ACC112 (cell line): ENCODE measurements at regions not wholly inside any gene's neighbourhood (a gene's known extent, or its start where the extent isn't known, plus 50 kb on each side); places are given as distances from the start of the nearest gene placed in this dataset.

Experiments
- H2AFZ ChIP-seq: fragments of 200-600 bp; sonication (generic); one replicate; pipeline ENCODE4 v1.6.0; 2017; ENCODE audit warnings: antibody characterized with exemption, low read length; ENCODE audit not compliant: unreplicated experiment
- H3K27ac ChIP-seq: fragments of 200-600 bp; sonication (generic); 2 replicates; pipeline ENCODE4 v1.5.1; 2014; ENCODE audit warnings: low read depth, mild to moderate bottlenecking, antibody characterized with exemption, low read length, moderate library complexity
- H3K27me3 ChIP-seq: fragments of 200-600 bp; sonication (generic); 2 replicates; pipeline ENCODE4 v1.6.1; 2014; ENCODE audit warnings: mild to moderate bottlenecking, antibody characterized with exemption, low read length, moderate library complexity, mixed read lengths; ENCODE audit not compliant: insufficient read depth
- H3K36me3 ChIP-seq: fragments of 200-600 bp; sonication (generic); 2 replicates; pipeline ENCODE4 v1.6.1; 2016; ENCODE audit warnings: mild to moderate bottlenecking, antibody characterized with exemption, low read length, moderate library complexity, mixed read lengths; ENCODE audit not compliant: insufficient read depth
- H3K4me1 ChIP-seq: fragments of 200-600 bp; sonication (generic); one replicate; pipeline ENCODE4 v1.6.1; 2016; ENCODE audit warnings: low read length, mixed read lengths; ENCODE audit not compliant: insufficient read depth, unreplicated experiment, control insufficient read depth
- H3K4me3 ChIP-seq: fragments of 200-600 bp; sonication (generic); 2 replicates; pipeline ENCODE4 v1.5.1; 2014; ENCODE audit warnings: mild to moderate bottlenecking, low read depth, low read length
- H3K79me2 ChIP-seq: fragments of 200-600 bp; sonication (generic); one replicate; pipeline ENCODE4 v1.6.0; 2016; ENCODE audit warnings: low read length; ENCODE audit not compliant: control insufficient read depth, unreplicated experiment, insufficient read depth

- Histone ChIP-seq H3K27me3 (peaks cover 21% of the 10 kb centered on the region), H3K4me1 (no peaks in the 10 kb centered on the region), H3K27ac (no peak overlapping the region)
Observed at GRCh38 chr20:62535964-62536363, 60.2 kb upstream of the GATA5 start.

GRCh38 chr20:62536871-62537401 lies 61.1 kb upstream of the GATA5 start:
- no peak overlapping the region for H3K4me3 ChIP-seq
- H3K79me2 ChIP-seq: no peaks in the 10 kb centered on the region
- no peak overlapping the region for H2AFZ ChIP-seq
- H3K27ac ChIP-seq: no peak overlapping the region
- no peaks in the 10 kb centered on the region for H3K4me1 ChIP-seq
- no peaks in the 10 kb centered on the region for H3K36me3 ChIP-seq
- peaks cover 28% of the 10 kb centered on the region for H3K27me3 ChIP-seq

More at GRCh38 chr20:62535964-62536363, 60.2 kb upstream of the GATA5 start:
- Histone ChIP-seq H3K4me3 (no peak overlapping the region), H3K36me3 (no peaks in the 10 kb centered on the region), H3K79me2 (no peaks in the 10 kb centered on the region), H2AFZ (no peak overlapping the region)

DNA sequence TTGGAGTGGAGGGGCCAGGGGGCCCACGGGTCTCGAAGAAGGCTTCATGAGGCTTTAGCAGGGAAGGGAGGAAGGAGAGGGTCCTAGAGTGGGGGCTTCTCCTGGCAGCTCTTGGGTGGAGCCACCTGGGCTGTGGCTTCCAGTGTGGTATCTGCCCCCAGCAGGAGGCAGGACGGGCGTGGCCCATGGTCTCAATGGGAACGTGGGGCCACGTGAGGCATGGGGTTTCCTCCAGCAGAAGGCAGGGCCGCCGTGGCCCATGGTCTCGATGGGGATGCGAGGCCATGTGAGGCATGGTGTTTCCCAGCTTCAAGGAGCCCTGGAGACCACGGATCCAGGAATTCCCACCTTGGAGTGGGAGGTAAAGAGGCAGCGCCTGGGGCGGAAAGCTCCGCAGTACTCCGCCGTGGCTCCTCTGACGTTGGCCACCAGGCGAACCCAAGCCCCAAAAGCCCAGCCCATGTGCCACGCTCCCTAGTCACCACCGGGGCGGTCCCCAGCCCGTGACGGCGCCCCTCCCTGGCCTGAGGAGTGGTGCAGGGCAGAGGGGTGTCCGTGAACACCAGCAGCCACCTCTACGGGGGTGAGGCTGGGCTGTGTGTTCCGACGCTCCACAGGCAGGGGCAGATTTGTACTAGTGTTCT lies 62.0 kb upstream of the GATA5 start:
- Histone ChIP-seq H3K27me3 (peaks cover 28% of the 10 kb centered on the region), H2AFZ (no peak overlapping the region), H3K36me3 (no peaks in the 10 kb centered on the region)

DNA sequence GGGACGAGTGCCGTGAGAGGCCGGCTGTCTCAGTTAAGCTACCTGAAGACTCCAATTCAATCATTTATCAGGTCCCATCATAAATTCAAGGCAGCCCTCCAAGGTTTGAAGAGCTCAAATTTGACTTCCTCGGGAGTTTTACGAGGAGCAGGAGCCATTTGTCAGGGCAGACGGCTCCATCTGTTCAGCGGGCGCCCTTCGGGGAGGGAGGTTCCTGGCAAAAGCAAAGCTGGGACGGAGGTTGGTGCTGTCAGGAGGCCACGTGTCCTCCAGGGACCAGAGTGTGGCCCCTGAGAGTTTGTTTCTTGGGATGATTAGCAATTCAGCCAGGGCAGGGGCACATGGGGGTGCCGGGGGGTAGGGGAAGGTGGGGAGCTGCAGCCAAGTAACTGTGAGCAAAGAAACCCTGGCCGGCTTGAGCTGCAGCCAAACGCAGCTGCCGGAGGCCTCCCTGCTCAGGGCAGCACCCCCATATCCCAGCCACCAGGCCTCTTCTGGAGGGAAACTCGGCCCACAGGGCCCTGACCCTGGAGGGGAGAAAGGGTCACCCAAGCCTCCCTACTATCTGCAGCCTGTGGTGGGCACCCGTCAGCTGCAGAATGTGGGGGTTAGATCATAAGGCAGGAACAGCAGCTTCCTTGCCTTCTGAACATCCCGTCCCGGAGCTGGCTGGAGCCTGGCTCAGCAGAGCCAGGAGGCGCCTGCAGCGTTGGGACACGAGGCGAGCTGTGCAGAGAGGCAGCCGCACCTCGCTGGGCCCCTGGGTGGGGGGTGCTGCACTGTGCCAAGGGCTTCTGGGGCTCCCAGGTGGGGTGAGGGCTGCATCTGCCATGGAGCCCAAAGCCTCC lies 63.6 kb upstream of the GATA5 start:
- Histone ChIP-seq H2AFZ (no peak overlapping the region), H3K27me3 (peaks cover 28% of the 10 kb centered on the region), H3K36me3 (no peaks in the 10 kb centered on the region), H3K4me1 (no peaks in the 10 kb centered on the region), H3K79me2 (no peaks in the 10 kb centered on the region), H3K4me3 (no peak overlapping the region), H3K27ac (no peak overlapping the region)

More for the DNA sequence above, 62.0 kb upstream of the GATA5 start:
- no peak overlapping the region for H3K4me3 ChIP-seq
- H3K4me1 ChIP-seq: no peaks in the 10 kb centered on the region
- H3K27ac ChIP-seq: no peak overlapping the region
- no peaks in the 10 kb centered on the region for H3K79me2 ChIP-seq

DNA sequence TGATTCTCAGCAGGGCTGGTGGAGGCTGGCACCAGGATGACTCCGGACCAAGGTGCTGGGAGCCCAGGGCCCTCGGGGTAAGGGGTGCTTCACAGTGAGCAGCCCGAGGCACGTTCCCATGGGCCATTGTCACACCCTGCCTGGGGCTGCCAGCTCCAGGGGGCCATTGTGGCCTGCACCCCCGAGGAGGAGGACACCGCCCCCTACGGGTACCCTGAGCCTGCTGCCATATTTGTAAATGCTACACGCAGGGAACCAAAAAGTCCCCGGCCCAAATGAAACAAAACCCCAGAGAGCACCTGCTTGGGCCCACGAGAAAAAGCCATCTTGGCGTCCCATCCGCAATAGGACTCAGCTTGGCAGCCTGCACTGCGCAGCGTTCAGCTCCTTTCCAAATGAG lies 64.7 kb upstream of the GATA5 start:
- no peak overlapping the region for H3K4me3 ChIP-seq
- no peaks in the 10 kb centered on the region for H3K4me1 ChIP-seq
- no peaks in the 10 kb centered on the region for H3K79me2 ChIP-seq
- no peak overlapping the region for H3K27ac ChIP-seq
- peaks cover 28% of the 10 kb centered on the region for H3K27me3 ChIP-seq
- H3K36me3 ChIP-seq: no peaks in the 10 kb centered on the region
- H2AFZ ChIP-seq: no peak overlapping the region

DNA sequence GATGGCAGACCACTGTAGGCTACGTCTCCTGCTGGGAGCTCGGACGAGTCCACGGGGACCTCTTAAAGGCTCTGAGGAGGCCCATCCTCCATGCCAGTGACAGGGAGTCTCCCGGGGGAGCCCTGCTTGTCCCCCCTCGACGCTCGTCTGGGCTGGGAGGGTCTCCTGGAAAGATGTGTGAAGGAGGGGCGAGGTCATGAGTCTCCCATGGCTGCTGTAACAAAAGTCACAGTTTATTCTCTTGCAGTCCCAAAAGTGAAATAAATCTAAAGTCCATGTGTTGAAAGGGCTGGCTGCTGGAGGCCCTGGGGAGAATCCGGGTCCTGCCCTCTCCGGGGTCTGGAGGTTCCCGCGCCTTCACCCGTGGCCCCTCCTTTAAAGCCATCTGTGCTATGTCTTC lies 67.1 kb upstream of the GATA5 start:
- no peaks in the 10 kb centered on the region for H3K36me3 ChIP-seq
- peaks cover 28% of the 10 kb centered on the region for H3K27me3 ChIP-seq
- H3K27ac ChIP-seq: no peak overlapping the region
- no peaks in the 10 kb centered on the region for H3K4me1 ChIP-seq
- H3K79me2 ChIP-seq: no peaks in the 10 kb centered on the region
- no peak overlapping the region for H3K4me3 ChIP-seq
- H2AFZ ChIP-seq: no peak overlapping the region

DNA sequence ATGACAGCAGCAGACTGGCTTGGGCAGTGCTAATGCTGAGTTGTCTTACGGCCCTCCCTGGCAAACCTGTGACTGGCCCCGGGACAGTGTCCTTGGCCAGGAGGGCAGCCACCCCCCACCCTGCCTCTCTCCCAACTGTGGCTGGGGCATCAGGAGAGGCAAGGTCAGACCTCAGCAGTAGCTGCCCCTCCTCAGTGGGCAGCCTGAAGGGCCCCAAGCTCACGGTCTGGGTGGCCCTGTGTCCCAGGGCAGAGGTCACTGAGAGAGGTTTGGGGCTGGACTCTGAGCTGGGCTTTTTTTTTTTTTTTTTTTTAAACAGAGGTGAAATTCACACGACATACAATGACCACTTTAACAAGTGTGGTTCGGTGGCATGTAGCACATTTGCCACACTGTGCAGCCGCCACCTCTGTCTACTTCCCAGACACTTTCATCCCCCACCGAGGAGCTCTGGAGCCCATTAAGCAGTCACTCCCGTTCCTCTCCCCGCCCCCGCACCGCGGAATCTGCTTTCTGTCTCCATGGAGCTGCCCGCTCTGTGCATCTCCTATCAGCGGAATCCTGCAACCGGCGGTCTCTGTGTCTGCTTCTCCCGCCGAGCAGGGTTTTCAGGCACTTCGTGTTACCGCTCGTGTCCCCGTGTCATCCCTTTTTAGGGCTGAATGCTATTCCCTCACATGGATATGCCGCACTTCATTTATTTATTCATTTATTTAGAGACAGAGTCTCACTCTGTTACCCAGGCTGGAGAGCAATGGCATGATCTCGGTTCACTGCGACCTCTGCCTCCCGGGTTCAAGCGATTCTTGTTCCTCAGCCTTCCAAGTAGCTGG lies 67.9 kb upstream of the GATA5 start:
- Histone ChIP-seq H3K79me2 (no peaks in the 10 kb centered on the region), H3K27ac (no peak overlapping the region), H3K4me1 (no peaks in the 10 kb centered on the region), H3K4me3 (no peak overlapping the region), H3K36me3 (no peaks in the 10 kb centered on the region), H2AFZ (no peak overlapping the region), H3K27me3 (peaks cover 24% of the 10 kb centered on the region)

GRCh38 chr20:62544505-62545055 lies 68.8 kb upstream of the GATA5 start:
- no peak overlapping the region for H3K4me3 ChIP-seq
- H3K79me2 ChIP-seq: no peaks in the 10 kb centered on the region
- no peak overlapping the region for H2AFZ ChIP-seq
- H3K27ac ChIP-seq: no peak overlapping the region
- H3K4me1 ChIP-seq: no peaks in the 10 kb centered on the region
- peaks cover 27% of the 10 kb centered on the region for H3K27me3 ChIP-seq
- H3K36me3 ChIP-seq: no peaks in the 10 kb centered on the region

- H3K27ac ChIP-seq: no peak overlapping the region
- H3K4me3 ChIP-seq: no peak overlapping the region
- H3K27me3 ChIP-seq: peaks cover 24% of the 10 kb centered on the region
- no peak overlapping the region for H2AFZ ChIP-seq
- no peaks in the 10 kb centered on the region for H3K79me2 ChIP-seq
- H3K36me3 ChIP-seq: no peaks in the 10 kb centered on the region
- H3K4me1 ChIP-seq: no peaks in the 10 kb centered on the region
Observed at GRCh38 chr20:62545271-62545670, 69.5 kb upstream of the GATA5 start.

GRCh38 chr20:62545901-62546525 lies 70.2 kb upstream of the GATA5 start:
- Histone ChIP-seq H3K79me2 (no peaks in the 10 kb centered on the region), H3K4me1 (no peaks in the 10 kb centered on the region), H3K27me3 (peaks cover 24% of the 10 kb centered on the region), H3K36me3 (no peaks in the 10 kb centered on the region), H2AFZ (no peak overlapping the region), H3K4me3 (no peak overlapping the region), H3K27ac (no peak overlapping the region)
